Brain pericyte (primary cell): ENCODE measurements at regions not wholly inside any gene's neighbourhood (a gene's known extent, or its start where the extent isn't known, plus 50 kb on each side); places are given as distances from the start of the nearest gene placed in this dataset.
"Not testable (repeated sequence)": the region's sequence is repeated elsewhere in the genome, so short reads cannot be mapped to it uniquely, and the experiment has no call there.

Experiments used
- DNase-seq: peaks from one replicate; pipeline ENCODE4 v3.0.0-alpha.2; 2012; ENCODE audit warnings: low read depth, low spot score

DNA sequence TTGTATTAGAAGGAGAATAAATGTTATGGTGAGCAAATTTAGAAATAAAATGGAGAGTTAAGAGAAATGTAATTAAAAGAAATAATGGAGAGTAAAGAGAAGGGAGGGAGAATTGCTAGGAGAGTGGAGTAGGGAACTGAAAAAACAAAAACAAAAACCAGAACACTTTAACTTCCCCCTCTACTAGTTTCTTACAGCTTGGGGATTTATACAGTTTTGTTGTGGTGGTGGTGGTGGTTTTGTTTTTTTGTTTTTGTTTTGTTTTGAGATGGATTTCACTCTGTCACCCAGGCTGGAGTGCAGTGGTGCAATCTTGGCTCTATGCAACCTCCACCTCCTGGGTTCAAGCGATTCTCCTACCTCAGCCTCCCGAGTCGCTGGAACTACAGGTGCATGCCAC lies 322.4 kb downstream of the TMEM167A start:
- DNase-seq = no peak

DNA sequence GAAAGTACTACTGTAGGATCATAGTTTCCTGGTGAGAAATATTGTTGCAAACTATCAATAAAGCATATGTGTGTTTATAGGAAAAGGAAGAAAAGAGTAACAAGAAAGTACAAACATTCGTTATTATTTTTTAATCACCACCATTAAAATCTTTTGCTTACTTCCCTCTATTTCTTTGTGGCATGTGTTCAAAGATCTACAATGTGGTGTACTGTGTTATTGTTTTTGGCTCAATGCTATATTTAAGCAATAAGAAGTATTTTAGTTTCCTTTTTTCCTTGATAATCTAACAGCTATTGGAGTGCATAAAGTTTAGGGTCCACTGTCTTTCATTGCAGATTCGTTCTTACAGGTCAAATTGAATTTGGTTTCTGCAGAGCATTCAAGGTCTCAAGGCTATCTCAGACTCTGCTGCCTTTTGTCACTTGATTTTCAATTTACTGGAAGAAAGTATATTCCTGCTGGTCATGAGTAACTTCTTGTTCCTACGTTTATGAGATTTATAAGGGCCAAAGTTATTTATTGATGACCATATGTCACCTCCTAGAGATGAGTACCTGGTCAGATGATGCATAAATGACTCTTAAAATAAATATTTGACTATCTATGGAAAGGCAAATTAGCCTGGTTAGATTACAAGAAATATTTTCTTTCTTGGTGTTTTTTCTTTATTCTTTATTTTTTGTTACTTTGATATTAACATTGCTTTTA lies 323.0 kb downstream of the TMEM167A start:
- DNase-seq = no peak

DNA sequence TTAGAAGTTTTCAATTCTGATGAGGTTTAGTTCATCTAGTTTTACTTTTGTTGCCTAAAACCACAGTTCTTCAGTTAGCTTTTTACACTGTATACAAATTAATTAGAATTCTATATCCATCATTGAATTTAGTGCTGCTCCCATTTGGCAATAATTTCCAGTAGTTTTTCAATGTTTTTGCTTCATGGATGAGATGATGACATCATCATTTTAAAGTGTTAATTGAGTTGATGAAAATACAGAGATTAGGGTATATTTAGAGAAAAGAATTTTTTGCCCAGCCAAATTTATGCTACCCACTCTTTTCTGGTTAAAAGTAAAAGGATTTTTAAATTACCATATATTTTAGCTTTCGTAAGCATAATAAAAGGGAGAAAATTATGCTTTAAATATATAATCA lies 323.8 kb downstream of the TMEM167A start:
- no peak for DNase-seq

DNA sequence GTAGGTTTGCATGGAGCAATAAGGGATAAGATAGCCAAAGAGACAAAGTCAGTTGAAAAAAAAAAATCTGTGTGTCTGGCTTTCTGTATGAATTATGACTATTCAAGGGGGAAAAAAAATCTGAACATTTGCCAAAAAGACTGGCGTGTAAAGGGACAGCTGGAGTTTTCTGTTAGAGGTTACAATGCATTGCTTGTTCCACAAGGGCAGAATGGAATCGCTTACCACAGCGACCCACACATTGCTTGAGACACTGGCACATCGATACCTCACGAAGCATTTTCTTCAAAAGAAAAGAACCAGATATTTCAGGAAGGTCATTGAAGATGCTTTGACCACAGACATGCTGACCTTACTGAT lies 327.8 kb downstream of the TMEM167A start:
- DNase-seq = no peak

DNA sequence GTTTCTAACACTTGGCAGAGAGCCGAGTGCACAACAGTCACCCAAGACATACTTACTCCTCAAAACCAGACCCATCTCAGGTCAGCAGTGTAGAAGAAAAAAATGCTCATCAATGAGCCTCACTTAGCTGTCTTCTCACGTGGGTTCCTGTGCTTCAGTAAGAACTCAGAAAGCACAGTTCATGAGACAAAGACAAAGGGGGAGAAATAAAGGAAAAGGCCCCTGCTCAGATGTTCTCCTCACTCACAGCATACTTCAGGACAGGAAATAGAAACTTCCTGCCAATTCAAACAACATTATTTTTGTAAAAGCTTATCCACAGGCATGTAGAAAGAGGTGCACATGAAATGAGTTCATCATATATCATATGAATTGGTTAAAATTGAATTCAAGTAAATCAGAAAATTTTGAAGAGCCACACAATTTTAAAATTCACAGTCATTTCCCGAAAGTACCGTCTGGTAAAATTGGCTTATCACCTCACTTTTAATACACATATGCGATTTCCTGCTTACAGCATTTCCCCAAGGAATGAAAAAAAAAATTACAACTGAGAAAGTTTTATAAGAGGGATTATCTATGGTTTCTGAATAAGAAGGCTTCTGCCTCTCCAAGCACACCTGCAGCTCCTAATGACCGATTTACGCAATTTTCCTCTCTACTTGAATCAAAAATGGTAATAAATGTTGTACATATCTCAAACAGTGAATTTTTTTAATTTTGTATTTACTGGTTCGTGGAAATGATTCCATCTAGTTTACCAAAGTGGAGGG lies 328.3 kb downstream of the TMEM167A start:
- no peak for DNase-seq

DNA sequence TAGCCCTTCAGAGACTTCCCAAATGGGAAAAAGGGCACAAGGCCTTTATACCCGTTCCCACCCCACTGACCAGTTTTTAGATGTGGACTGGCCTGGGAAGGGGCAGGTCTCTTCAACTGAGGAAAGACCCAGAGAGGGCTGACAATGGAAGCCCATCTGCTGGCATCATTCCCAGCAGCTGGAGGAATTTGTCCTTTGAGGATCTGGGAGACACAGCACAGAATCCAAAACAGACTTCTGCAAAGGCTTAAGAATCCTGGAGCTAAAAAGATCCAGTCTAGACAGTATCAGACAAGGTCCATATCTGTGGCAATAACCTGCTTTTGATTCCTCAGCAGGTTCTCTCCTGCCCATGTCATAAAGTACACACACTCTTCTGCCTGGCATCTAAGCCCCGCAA lies 329.2 kb downstream of the TMEM167A start:
- no peak for DNase-seq

DNA sequence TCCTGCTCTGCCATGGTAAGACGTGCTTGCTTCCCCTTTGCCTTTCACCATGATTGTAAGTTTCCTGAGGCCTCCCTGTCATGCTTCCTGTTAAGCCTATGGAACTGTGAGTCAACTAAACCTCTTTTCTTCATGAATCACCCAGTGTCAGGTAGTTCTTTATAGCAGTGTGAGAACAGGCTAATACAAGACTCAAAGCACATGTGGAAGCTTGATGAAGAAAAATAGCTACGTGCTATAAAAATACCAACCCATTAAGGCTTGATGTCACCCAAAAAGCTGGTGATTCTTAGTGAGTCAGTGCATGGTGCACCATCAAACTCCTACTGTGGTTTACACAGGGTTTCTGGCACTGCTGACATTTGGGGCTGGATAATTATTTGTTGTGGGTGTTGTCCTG lies 332.2 kb downstream of the TMEM167A start:
- DNase-seq = no peak

DNA sequence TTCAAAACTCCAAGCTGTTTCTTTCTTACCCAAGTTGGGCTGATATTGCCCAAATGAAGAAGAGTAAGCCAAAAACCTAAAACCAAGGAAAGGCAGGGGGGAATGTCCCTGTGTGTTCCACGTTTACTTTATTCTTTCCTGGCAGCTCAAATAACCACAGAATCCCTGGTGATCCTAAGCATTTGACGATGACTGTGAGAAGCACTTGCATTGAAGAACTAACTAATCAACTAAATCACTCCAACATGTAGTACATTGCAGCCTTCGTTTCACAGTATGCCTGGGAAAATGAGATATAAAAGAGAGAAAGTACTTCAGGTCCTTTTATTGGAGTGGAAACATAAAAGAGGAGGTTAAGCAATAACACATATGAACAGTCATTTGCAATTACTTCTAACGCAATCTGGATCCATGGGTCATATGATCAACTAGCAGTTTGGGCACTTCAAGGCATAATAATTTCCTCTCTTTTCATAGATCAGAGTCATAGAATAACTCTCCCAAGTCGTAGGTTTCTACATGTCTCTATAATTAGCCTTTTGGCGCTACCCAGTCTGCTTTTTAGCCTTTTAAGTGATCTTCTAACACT lies 338.4 kb downstream of the TMEM167A start:
- DNase-seq = no peak

DNA sequence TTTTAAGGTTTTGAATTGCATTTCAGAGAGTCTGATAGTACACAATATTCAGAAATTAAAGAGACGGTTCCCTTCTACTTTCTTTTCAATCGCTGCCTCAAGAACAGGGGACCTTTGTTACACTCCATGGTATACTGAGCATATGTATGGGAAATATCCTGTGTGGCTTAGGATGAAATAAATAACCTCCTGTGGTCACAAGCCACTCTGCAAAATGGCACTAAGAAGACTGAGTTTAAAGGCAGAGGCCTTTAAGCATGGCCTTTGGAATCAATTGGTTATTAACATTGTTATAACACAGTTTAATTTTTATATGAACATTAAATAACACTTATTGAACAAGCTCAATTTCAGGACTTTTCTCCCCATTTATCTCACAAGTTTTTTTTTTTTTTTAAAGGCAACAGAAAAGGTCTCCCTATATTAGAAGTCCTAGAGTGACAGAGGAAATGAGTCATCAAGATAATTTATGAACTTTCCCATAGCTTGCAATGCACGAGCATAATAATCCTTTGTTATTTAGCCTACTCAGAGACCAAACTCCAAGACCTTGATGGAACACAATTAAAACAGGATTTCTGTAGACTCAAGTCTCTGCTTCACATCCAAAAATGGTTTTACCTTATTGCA lies 341.9 kb downstream of the TMEM167A start:
- DNase-seq = no peak

DNA sequence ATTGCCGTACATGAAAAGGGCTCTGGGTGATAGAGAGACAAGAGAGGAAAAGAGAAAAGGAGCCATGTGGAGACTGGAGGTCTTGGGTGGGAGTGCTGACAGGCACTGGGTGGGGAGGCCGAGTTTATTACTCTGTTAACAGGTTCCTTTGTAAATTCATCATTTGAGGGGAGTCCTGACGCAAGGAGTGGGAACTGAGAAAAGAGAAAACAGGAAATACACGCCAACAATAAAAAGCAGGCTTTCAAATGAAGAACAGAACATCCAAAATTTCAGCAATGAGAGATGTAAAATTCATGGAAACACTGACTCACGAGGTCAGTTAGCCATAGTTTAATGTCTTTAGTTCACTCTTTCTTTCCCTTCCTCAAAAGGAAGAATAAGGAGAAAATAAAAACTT lies 342.8 kb downstream of the TMEM167A start:
- no peak for DNase-seq

DNA sequence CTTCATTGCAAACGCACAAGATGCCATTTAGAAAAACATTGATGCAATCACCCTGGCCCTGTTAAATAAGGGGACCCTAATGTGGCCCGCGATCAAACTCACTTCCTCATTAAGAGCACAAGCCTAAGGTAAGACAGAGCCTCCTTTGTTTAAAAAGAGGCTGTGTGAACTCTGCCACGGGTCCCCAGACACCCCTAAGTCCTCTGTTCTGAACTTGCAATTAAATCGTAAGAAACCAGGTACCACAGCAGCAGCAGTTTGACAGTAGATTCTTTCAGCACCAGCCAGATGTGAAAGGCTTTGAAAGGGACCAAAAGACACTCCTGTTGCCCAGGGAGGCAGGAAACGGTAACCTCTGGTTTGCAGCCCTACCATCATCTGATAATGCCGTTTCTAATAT lies 346.3 kb downstream of the TMEM167A start:
- no peak for DNase-seq

DNA sequence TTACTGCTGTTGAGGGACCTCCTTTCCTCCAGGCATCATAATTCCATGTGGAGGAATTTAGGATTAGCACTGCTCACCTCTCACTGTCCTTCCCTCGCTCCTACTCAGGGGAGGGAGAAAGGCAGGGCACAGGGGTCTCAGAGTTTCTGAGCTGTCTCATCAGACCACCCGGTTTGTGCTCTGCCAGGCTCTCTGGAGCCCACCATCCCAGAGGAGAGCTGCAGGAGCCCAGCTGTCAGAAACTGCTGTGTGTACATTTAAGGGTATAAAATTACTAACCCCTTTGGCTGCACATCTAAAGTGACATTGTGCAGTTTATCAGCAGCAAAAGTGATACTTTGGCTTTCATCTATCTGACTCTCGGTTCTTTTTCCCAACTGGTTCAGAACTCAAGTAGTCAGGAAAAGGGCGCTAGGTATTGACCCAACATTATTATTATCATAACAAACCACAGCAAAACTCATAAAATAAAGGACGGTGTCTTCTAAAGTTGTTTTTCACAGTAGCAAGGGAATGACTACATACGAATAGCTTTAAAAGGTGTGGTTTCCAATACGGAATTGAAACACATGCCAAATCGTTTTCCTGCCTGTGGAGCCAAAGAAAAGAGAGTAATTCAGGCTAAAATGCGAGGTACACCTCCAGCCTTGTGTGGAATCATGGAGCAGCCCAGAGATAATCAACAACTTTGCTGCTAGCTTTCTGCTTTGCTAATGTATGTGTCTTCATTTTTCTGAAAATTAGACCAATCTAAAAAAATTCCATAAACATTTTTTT lies 348.1 kb downstream of the TMEM167A start:
- DNase-seq = no peak

DNA sequence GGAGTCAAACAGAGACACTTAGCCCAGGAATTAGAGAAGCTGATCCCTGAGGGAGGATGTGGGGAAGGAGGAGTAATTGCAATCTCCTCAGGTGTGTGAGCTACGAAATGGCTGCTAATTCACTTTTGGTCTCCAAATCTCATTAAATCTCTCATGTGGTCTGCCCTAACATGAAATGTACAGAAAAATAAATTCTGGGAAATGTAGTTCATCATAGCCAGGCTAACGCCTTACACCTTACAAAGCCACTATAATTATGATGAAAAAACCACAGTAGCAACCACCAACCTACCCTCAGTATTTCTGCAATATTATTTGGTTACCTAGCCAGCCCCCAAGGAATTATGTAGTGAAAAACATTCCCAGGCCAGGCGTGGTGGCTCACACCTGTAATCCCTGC lies 354.0 kb downstream of the TMEM167A start:
- no peak for DNase-seq

DNA sequence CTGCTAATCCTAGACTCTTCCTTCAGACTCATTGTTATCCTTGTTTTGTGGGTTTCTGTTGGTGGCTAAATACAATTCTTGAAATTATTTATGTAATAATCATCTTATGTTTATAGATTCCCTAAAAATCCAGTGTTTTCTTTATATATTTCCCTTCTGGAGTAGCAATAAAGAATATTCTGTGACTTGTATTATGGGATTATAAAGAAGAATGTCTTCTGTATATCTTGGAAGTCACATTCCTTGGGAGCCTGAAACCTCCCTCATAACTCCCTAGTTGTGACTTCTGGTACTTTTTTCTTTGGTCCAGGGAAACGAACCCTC lies 356.1 kb downstream of the TMEM167A start:
- DNase-seq = no peak

DNA sequence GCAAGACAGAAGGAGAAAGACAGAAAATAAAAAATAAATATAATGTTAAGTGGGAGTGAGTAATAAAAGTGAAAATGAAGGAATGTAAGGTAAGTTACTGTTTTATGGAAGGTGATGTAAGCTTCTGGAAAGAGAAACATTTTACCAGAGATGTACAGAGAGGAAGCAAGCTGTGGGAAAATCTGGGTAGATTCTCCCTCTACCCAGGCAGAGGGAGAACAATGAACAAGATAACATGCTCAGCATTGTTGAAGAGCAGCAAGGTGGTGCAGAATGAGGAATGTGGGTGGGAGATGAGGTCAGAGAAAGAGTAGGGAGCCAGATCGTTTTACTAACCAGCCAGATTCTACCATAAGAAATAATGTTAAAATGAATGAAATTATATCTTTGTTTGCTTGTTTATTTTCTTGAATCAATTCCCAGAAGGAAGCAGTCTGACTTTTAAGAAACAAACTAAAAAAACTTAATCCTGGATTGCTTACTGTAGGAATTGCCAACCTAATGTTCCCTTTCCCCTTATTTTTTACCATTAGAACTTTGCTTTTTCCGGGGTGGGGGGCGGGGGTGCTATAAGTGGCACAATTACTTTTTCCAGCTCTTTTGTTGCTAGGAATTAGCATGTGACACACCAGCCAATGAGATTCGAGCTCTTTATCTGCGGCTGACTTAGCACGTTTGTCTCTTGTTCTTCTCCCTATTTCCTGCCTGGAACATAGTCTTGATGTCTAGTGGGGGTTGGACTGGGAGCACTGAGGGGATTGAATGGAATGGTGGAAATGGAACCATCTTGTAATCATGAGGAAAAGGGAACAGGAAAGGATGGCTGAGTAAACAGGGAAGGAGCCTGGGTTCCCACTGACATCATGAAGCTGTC lies 356.7 kb downstream of the TMEM167A start:
- DNase-seq = no peak

DNA sequence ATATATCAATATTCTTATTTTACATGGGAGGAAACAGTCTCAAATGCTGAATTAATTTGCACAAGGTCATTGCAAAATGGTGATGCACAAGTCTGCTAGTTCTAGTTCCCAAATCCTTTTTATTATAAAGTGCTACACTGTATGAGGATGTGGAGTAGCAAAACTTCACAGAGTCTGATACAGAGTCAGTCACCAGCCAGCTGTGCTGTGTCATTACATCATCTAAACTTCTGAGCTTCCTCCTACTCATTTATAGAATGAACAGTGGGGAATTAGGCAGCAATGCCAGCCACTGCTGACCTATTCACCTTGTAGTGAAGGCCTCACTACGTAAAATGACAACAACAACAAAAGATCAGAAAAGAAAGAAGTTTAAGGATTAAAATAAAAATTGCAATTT lies 357.8 kb downstream of the TMEM167A start:
- DNase-seq = no peak

DNA sequence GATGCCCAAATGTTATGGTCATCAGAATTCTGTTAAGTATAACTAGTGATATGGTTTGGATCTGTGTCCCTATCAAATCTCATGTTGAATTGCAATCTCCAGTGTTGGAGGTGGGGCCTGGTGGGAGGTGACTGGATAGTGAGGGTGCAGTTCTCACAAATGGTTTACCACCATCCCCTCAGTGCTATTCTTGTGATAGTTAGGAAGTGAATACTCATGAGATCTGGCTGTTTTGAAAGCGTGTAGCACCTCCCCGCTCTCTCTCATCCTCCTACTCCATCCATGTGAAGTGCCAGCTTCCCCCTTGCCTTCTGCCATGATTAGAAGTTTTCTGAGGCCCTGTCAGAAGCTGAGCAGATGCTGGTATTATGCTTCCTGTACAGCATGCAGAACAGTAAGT lies 359.5 kb downstream of the TMEM167A start:
- no peak for DNase-seq

DNA sequence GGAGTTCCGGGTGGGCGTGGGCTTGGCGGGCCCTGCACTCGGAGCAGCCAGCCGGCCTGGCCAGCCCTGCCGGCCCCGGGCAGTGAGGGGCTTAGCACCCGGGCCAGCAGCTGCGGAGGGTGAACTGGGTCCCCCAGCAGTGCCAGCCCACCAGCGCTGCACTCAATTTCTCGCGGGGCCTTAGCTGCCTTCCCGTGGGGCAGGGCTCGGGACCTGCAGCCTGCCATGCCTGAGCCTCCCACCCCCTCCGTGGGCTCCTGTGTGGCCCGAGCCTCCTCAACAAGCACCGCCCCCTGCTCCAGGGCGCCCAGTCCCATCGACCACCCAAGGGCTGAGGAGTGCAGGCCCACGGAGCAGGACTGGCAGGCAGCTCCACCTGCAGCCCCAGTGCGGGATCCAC lies 362.5 kb downstream of the TMEM167A start:
- DNase-seq = not testable (repeated sequence)

DNA sequence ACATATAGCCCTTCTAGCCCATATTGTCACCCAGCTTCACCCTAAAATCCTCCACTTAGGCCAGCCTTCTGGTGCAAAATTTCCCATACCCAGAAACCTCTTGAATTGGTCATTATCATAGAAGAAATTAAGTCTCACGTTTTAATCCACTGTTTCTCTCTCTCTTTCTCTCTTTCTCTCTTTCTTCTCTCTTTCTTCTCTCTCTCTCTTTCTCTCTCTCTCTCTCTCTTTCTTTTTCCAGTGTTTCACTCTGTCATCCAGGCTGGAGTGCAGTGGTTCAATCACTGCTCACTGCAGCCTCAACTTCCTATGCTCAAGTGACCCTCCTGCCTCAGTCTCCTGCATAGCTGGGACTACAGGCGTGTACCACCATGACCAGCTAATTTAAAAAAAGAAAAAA lies 363.4 kb downstream of the TMEM167A start:
- no peak for DNase-seq

DNA sequence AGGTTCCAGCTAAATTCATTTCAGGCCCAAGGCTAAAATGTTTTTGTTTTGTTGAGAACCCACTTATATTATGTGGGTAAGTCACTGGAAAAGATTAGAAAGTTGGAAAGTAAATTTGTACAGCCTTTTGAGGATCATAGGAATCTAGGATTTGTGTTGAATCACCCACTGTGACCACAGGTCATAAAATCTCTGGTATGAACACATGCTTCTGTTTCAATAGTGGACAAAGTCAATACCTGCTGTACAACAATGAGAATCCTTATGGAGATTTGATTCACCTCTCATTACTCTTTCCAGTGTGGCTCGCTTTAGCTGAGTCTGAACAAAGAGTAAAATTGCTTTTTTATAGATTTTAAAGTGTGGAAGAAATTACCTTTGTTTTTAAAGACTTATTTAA lies 369.5 kb downstream of the TMEM167A start:
- DNase-seq = no peak

DNA sequence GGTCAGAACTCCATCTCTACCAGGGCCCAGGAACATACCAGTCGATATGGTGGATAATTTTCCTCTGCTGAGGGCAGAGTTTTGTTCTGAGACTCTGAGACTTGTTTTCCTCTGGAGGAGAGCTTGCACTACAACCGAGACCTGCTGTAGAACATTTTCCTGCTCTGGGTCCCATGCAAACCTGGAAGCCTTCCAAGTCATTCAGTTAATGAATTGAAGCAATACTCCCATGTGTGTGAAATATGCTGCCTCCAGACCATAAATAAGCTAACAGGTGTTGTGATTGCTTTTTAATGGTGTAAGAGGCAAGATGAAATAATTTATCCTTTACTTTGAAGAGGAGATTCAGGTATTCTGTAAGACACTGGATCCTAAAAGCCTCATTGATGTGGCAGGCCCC lies 372.8 kb downstream of the TMEM167A start:
- DNase-seq = no peak
